HG02642 (cell line): ENCODE measurements at regions not wholly inside any gene's neighbourhood (a gene's known extent, or its start where the extent isn't known, plus 50 kb on each side); places are given as distances from the start of the nearest gene placed in this dataset.
"Not testable (repeated sequence)": the region's sequence is repeated elsewhere in the genome, so short reads cannot be mapped to it uniquely, and the experiment has no call there.

Source experiments
- ATAC-seq: cut with Tn5 transposase; IDR thresholded peaks from one replicate; pipeline ENCODE4 v1.9.1; 2021; ENCODE audit warnings: mild to moderate bottlenecking; ENCODE audit not compliant: unreplicated experiment, poor library complexity

GRCh38 chr4:162849937-162850336 is 316.8 kb downstream of the NAF1 start:
- ATAC-seq = no peak

- peak; percentile 59 for ATAC-seq
Measured at GRCh38 chr4:162847945-162848549, 318.6 kb downstream of the NAF1 start.

GRCh38 chr4:162841753-162842152 is 324.9 kb downstream of the NAF1 start:
- no peak for ATAC-seq

- no peak for ATAC-seq
Measured at GRCh38 chr4:162839814-162840213, 326.9 kb downstream of the NAF1 start.

- no peak for ATAC-seq
Measured at GRCh38 chr4:162838671-162839070, 328.0 kb downstream of the NAF1 start.

- no peak for ATAC-seq
Measured at GRCh38 chr4:162837679-162838078, 329.0 kb downstream of the NAF1 start.

GRCh38 chr4:162837241-162837640 is 329.4 kb downstream of the NAF1 start:
- ATAC-seq = no peak

- no peak for ATAC-seq
Measured at GRCh38 chr4:162836773-162837172, 329.9 kb downstream of the NAF1 start.

GRCh38 chr4:162836258-162836657 is 330.4 kb downstream of the NAF1 start:
- not testable (repeated sequence) for ATAC-seq

GRCh38 chr4:162830899-162831298 is 335.8 kb downstream of the NAF1 start:
- ATAC-seq = no peak

GRCh38 chr4:162817374-162817773 is 349.3 kb downstream of the NAF1 start:
- not testable (repeated sequence) for ATAC-seq

- ATAC-seq = no peak
Measured at GRCh38 chr4:162804351-162804924, 362.3 kb downstream of the NAF1 start.

- no peak for ATAC-seq
Measured at GRCh38 chr4:162803378-162803777, 363.3 kb downstream of the NAF1 start.

- no peak for ATAC-seq
Measured at GRCh38 chr4:162797108-162797507, 369.6 kb downstream of the NAF1 start.

- ATAC-seq = no peak
Measured at GRCh38 chr4:162793571-162793970, 373.1 kb downstream of the NAF1 start.

GRCh38 chr4:162793004-162793403 is 373.7 kb downstream of the NAF1 start:
- no peak for ATAC-seq

- ATAC-seq = no peak
Measured at GRCh38 chr4:162791226-162791625, 375.5 kb downstream of the NAF1 start.

- no peak for ATAC-seq
Measured at GRCh38 chr4:162787120-162787519, 379.6 kb downstream of the NAF1 start.

- ATAC-seq = no peak
Measured at GRCh38 chr4:162782778-162783525, 383.7 kb downstream of the NAF1 start.

- ATAC-seq = no peak
Measured at GRCh38 chr4:162782096-162782777, 384.5 kb downstream of the NAF1 start.
